Cerebellar nuclear complex (tissue), 1 donor: ENCODE measurements at regions not wholly inside any gene's neighbourhood (a gene's known extent, or its start where the extent isn't known, plus 50 kb on each side); places are given as distances from the start of the nearest gene placed in this dataset.
"Not testable (repeated sequence)": the region's sequence is repeated elsewhere in the genome, so short reads cannot be mapped to it uniquely, and the experiment has no call there.

ENCODE experiments used
- DNase-seq, 2 experiments: peaks; one replicate each; lab custom pipeline; 2025; lab: John Stamatoyannopoulos, UW

- DNase-seq: no peak
Measured at GRCh38 chr6:56745971-56746370, 103.3 kb upstream of the DST start.

- DNase-seq: no peak
Measured at GRCh38 chr6:56745081-56745480, 102.4 kb upstream of the DST start.

- DNase-seq: no peak
Measured at GRCh38 chr6:56744528-56744927, 101.8 kb upstream of the DST start.

- no peak for DNase-seq
Measured at GRCh38 chr6:56742122-56742791, 99.6 kb upstream of the DST start.

GRCh38 chr6:56741472-56741871 is 98.8 kb upstream of the DST start:
- no peak for DNase-seq

- DNase-seq: no peak
Measured at GRCh38 chr6:56739836-56740815, 97.4 kb upstream of the DST start.

GRCh38 chr6:56736804-56737203 is 94.1 kb upstream of the DST start:
- DNase-seq: no peak

- DNase-seq: no peak
Measured at GRCh38 chr6:56734335-56734734, 91.6 kb upstream of the DST start.

- no peak for DNase-seq
Measured at GRCh38 chr6:56733211-56733697, 90.6 kb upstream of the DST start.

GRCh38 chr6:56732517-56732916 is 89.8 kb upstream of the DST start:
- DNase-seq: no peak

- DNase-seq: no peak
Measured at GRCh38 chr6:56730663-56731529, 88.2 kb upstream of the DST start.

GRCh38 chr6:56729719-56730118 is 87.0 kb upstream of the DST start:
- no peak for DNase-seq

GRCh38 chr6:56729166-56729565 is 86.5 kb upstream of the DST start:
- not testable (repeated sequence) for DNase-seq

GRCh38 chr6:56727097-56727850 is 84.6 kb upstream of the DST start:
- no peak for DNase-seq

GRCh38 chr6:56725254-56725653 is 82.6 kb upstream of the DST start:
- DNase-seq: no peak

- DNase-seq: no peak
Measured at GRCh38 chr6:56724455-56724854, 81.8 kb upstream of the DST start.

- no peak for DNase-seq
Measured at GRCh38 chr6:56720882-56721281, 78.2 kb upstream of the DST start.

GRCh38 chr6:56720202-56720601 is 77.5 kb upstream of the DST start:
- DNase-seq: not testable (repeated sequence)

- DNase-seq: not testable (repeated sequence)
Measured at GRCh38 chr6:56719315-56720058, 76.8 kb upstream of the DST start.

GRCh38 chr6:56718236-56718635 is 75.5 kb upstream of the DST start:
- no peak for DNase-seq

GRCh38 chr6:56716229-56716628 is 73.5 kb upstream of the DST start:
- DNase-seq: no peak
